ENCODE measurements at regions not wholly inside any gene's neighbourhood (a gene's known extent, or its start where the extent isn't known, plus 50 kb on each side); places are given as distances from the start of the nearest gene placed in this dataset.

GRCh38 chr2:116747103-116747502 lies 1067.4 kb upstream of the DDX18 start:
- DNase-seq (ENCODE audit: low read depth in 6 of 9, low spot score in 9 of 9): no peak
- Histone ChIP-seq H3K36me3 (ENCODE audit: control insufficient read depth in 2 of 2, insufficient read depth in 2 of 2, low read length in 1 of 2) (no peaks in the 10 kb centered on the region), H3K9me3 (ENCODE audit: control insufficient read depth in 2 of 2, insufficient read depth in 1 of 2, low read length in 1 of 2) (no peaks in the 10 kb centered on the region), H3K27ac (ENCODE audit: low read depth in 1 of 2, low read length in 1 of 2) (no peak overlapping the region), H3K4me3 (ENCODE audit: low read length in 2 of 2) (no peak overlapping the region), H3K4me1 (ENCODE audit: control insufficient read depth in 2 of 2, insufficient read depth in 2 of 2, low read length in 2 of 2) (no peaks in the 10 kb centered on the region), H3K27me3 (ENCODE audit: control insufficient read depth in 2 of 2, insufficient read depth in 1 of 2, low read length in 1 of 2) (no peaks in the 10 kb centered on the region)
- 86% methylated on average over 1 of the region's 1 CpG for WGBS

- Histone ChIP-seq H3K36me3 (ENCODE audit: control insufficient read depth in 2 of 2, insufficient read depth in 2 of 2, low read length in 1 of 2) (no peaks in the 10 kb centered on the region), H3K4me1 (ENCODE audit: control insufficient read depth in 2 of 2, insufficient read depth in 2 of 2, low read length in 2 of 2) (no peaks in the 10 kb centered on the region), H3K27ac (ENCODE audit: low read depth in 1 of 2, low read length in 1 of 2) (no peak overlapping the region), H3K9me3 (ENCODE audit: control insufficient read depth in 2 of 2, insufficient read depth in 1 of 2, low read length in 1 of 2) (no peaks in the 10 kb centered on the region), H3K4me3 (ENCODE audit: low read length in 2 of 2) (no peak overlapping the region), H3K27me3 (ENCODE audit: control insufficient read depth in 2 of 2, insufficient read depth in 1 of 2, low read length in 1 of 2) (no peaks in the 10 kb centered on the region)
- no peak for DNase-seq (ENCODE audit: low read depth in 6 of 9, low spot score in 9 of 9)
Measured at GRCh38 chr2:116749994-116750393, 1064.5 kb upstream of the DDX18 start.

GRCh38 chr2:116754381-116755101 lies 1060.0 kb upstream of the DDX18 start:
- Histone ChIP-seq H3K36me3 (ENCODE audit: control insufficient read depth in 2 of 2, insufficient read depth in 2 of 2, low read length in 1 of 2) (no peaks in the 10 kb centered on the region), H3K27me3 (ENCODE audit: control insufficient read depth in 2 of 2, insufficient read depth in 1 of 2, low read length in 1 of 2) (no peaks in the 10 kb centered on the region), H3K4me3 (ENCODE audit: low read length in 2 of 2) (no peak overlapping the region), H3K4me1 (ENCODE audit: control insufficient read depth in 2 of 2, insufficient read depth in 2 of 2, low read length in 2 of 2) (no peaks in the 10 kb centered on the region), H3K27ac (ENCODE audit: low read depth in 1 of 2, low read length in 1 of 2) (no peak overlapping the region), H3K9me3 (ENCODE audit: control insufficient read depth in 2 of 2, insufficient read depth in 1 of 2, low read length in 1 of 2) (no peaks in the 10 kb centered on the region)
- 61% methylated on average over 13 of the region's 13 CpGs for WGBS
- no peak for DNase-seq (ENCODE audit: low read depth in 6 of 9, low spot score in 9 of 9)

GRCh38 chr2:116761864-116762263 lies 1052.6 kb upstream of the DDX18 start:
- Histone ChIP-seq H3K9me3 (ENCODE audit: control insufficient read depth in 2 of 2, insufficient read depth in 1 of 2, low read length in 1 of 2) (no peaks in the 10 kb centered on the region), H3K27ac (ENCODE audit: low read depth in 1 of 2, low read length in 1 of 2) (no peak overlapping the region), H3K27me3 (ENCODE audit: control insufficient read depth in 2 of 2, insufficient read depth in 1 of 2, low read length in 1 of 2) (no peaks in the 10 kb centered on the region), H3K4me1 (ENCODE audit: control insufficient read depth in 2 of 2, insufficient read depth in 2 of 2, low read length in 2 of 2) (no peaks in the 10 kb centered on the region), H3K36me3 (ENCODE audit: control insufficient read depth in 2 of 2, insufficient read depth in 2 of 2, low read length in 1 of 2) (no peaks in the 10 kb centered on the region), H3K4me3 (ENCODE audit: low read length in 2 of 2) (no peak overlapping the region)
- DNase-seq (ENCODE audit: low read depth in 6 of 9, low spot score in 9 of 9): no peak
- 43% methylated on average over 1 of the region's 1 CpG for WGBS

- Histone ChIP-seq H3K4me1 (ENCODE audit: control insufficient read depth in 2 of 2, insufficient read depth in 2 of 2, low read length in 2 of 2) (no peaks in the 10 kb centered on the region), H3K4me3 (ENCODE audit: low read length in 2 of 2) (no peak overlapping the region), H3K9me3 (ENCODE audit: control insufficient read depth in 2 of 2, insufficient read depth in 1 of 2, low read length in 1 of 2) (no peaks in the 10 kb centered on the region), H3K36me3 (ENCODE audit: control insufficient read depth in 2 of 2, insufficient read depth in 2 of 2, low read length in 1 of 2) (no peaks in the 10 kb centered on the region), H3K27me3 (ENCODE audit: control insufficient read depth in 2 of 2, insufficient read depth in 1 of 2, low read length in 1 of 2) (no peaks in the 10 kb centered on the region), H3K27ac (ENCODE audit: low read depth in 1 of 2, low read length in 1 of 2) (no peak overlapping the region)
- WGBS: 91% methylated on average over 4 of the region's 4 CpGs
- no peak for DNase-seq (ENCODE audit: low read depth in 6 of 9, low spot score in 9 of 9)
Measured at GRCh38 chr2:116769514-116769913, 1045.0 kb upstream of the DDX18 start.

- Histone ChIP-seq H3K27ac (ENCODE audit: low read depth in 1 of 2, low read length in 1 of 2) (no peak overlapping the region), H3K9me3 (ENCODE audit: control insufficient read depth in 2 of 2, insufficient read depth in 1 of 2, low read length in 1 of 2) (no peaks in the 10 kb centered on the region), H3K36me3 (ENCODE audit: control insufficient read depth in 2 of 2, insufficient read depth in 2 of 2, low read length in 1 of 2) (no peaks in the 10 kb centered on the region), H3K4me3 (ENCODE audit: low read length in 2 of 2) (no peak overlapping the region), H3K27me3 (ENCODE audit: control insufficient read depth in 2 of 2, insufficient read depth in 1 of 2, low read length in 1 of 2) (no peaks in the 10 kb centered on the region), H3K4me1 (ENCODE audit: control insufficient read depth in 2 of 2, insufficient read depth in 2 of 2, low read length in 2 of 2) (no peaks in the 10 kb centered on the region)
- no peak for DNase-seq (ENCODE audit: low read depth in 6 of 9, low spot score in 9 of 9)
- 90% methylated on average over 6 of the region's 6 CpGs for WGBS
Measured at GRCh38 chr2:116776556-116776955, 1037.9 kb upstream of the DDX18 start.

GRCh38 chr2:116787848-116788247 lies 1026.6 kb upstream of the DDX18 start:
- Histone ChIP-seq H3K9me3 (ENCODE audit: control insufficient read depth in 2 of 2, insufficient read depth in 1 of 2, low read length in 1 of 2) (no peaks in the 10 kb centered on the region), H3K4me1 (ENCODE audit: control insufficient read depth in 2 of 2, insufficient read depth in 2 of 2, low read length in 2 of 2) (no peaks in the 10 kb centered on the region), H3K4me3 (ENCODE audit: low read length in 2 of 2) (no peak overlapping the region), H3K36me3 (ENCODE audit: control insufficient read depth in 2 of 2, insufficient read depth in 2 of 2, low read length in 1 of 2) (no peaks in the 10 kb centered on the region), H3K27me3 (ENCODE audit: control insufficient read depth in 2 of 2, insufficient read depth in 1 of 2, low read length in 1 of 2) (no peaks in the 10 kb centered on the region), H3K27ac (ENCODE audit: low read depth in 1 of 2, low read length in 1 of 2) (no peak overlapping the region)
- no peak for DNase-seq (ENCODE audit: low read depth in 6 of 9, low spot score in 9 of 9)
- 95% methylated on average over 2 of the region's 2 CpGs for WGBS

- Histone ChIP-seq H3K4me1 (ENCODE audit: control insufficient read depth in 2 of 2, insufficient read depth in 2 of 2, low read length in 2 of 2) (no peaks in the 10 kb centered on the region), H3K9me3 (ENCODE audit: control insufficient read depth in 2 of 2, insufficient read depth in 1 of 2, low read length in 1 of 2) (peaks cover 0 to 13% of the 10 kb centered on the region in 2 donors), H3K27me3 (ENCODE audit: control insufficient read depth in 2 of 2, insufficient read depth in 1 of 2, low read length in 1 of 2) (no peaks in the 10 kb centered on the region), H3K4me3 (ENCODE audit: low read length in 2 of 2) (no peak overlapping the region), H3K27ac (ENCODE audit: low read depth in 1 of 2, low read length in 1 of 2) (no peak overlapping the region), H3K36me3 (ENCODE audit: control insufficient read depth in 2 of 2, insufficient read depth in 2 of 2, low read length in 1 of 2) (no peaks in the 10 kb centered on the region)
- 71% methylated on average over 3 of the region's 3 CpGs for WGBS
- DNase-seq (ENCODE audit: low read depth in 6 of 9, low spot score in 9 of 9): no peak
Measured at GRCh38 chr2:116802671-116803070, 1011.8 kb upstream of the DDX18 start.

- 78% methylated on average over 2 of the region's 2 CpGs for WGBS
- H3K4me3 ChIP-seq (ENCODE audit: low read length in 2 of 2): no peak overlapping the region
- DNase-seq (ENCODE audit: low read depth in 6 of 9, low spot score in 9 of 9): no peak
- no peak overlapping the region for H3K27ac ChIP-seq (ENCODE audit: low read depth in 1 of 2, low read length in 1 of 2)
- no peaks in the 10 kb centered on the region for H3K36me3 ChIP-seq (ENCODE audit: control insufficient read depth in 2 of 2, insufficient read depth in 2 of 2, low read length in 1 of 2)
- H3K9me3 ChIP-seq (ENCODE audit: control insufficient read depth in 2 of 2, insufficient read depth in 1 of 2, low read length in 1 of 2): peaks cover 0 to 9% of the 10 kb centered on the region in 2 donors
- H3K4me1 ChIP-seq (ENCODE audit: control insufficient read depth in 2 of 2, insufficient read depth in 2 of 2, low read length in 2 of 2): no peaks in the 10 kb centered on the region
- H3K27me3 ChIP-seq (ENCODE audit: control insufficient read depth in 2 of 2, insufficient read depth in 1 of 2, low read length in 1 of 2): no peaks in the 10 kb centered on the region
Measured at GRCh38 chr2:116804901-116805300, 1009.6 kb upstream of the DDX18 start.

All from thymus (tissue), 11 donors.